ENCODE measurements at regions not wholly inside any gene's neighbourhood (a gene's known extent, or its start where the extent isn't known, plus 50 kb on each side); places are given as distances from the start of the nearest gene placed in this dataset.

- no peaks in the 10 kb centered on the region for H3K36me3 ChIP-seq (ENCODE audit: control insufficient read depth, insufficient read depth, low read length)
- peak overlapping the region; percentile 64 for H3K4me2 ChIP-seq (ENCODE audit: low read length)
- no peaks in the 10 kb centered on the region for H3K79me2 ChIP-seq
- no peaks in the 10 kb centered on the region for H3K27me3 ChIP-seq (ENCODE audit: control insufficient read depth, insufficient read depth, low read length)
- H3K9me3 ChIP-seq (ENCODE audit: control insufficient read depth, low read length) = no peaks in the 10 kb centered on the region
- TF ChIP-seq, protein P1, sequence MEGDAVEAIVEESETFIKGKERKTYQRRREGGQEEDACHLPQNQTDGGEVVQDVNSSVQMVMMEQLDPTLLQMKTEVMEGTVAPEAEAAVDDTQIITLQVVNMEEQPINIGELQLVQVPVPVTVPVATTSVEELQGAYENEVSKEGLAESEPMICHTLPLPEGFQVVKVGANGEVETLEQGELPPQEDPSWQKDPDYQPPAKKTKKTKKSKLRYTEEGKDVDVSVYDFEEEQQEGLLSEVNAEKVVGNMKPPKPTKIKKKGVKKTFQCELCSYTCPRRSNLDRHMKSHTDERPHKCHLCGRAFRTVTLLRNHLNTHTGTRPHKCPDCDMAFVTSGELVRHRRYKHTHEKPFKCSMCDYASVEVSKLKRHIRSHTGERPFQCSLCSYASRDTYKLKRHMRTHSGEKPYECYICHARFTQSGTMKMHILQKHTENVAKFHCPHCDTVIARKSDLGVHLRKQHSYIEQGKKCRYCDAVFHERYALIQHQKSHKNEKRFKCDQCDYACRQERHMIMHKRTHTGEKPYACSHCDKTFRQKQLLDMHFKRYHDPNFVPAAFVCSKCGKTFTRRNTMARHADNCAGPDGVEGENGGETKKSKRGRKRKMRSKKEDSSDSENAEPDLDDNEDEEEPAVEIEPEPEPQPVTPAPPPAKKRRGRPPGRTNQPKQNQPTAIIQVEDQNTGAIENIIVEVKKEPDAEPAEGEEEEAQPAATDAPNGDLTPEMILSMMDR (IDR thresholded peaks at IDR 0.05) = peak; percentile 84
- no peak overlapping the region for H3K9ac ChIP-seq
- H3K4me3 ChIP-seq (ENCODE audit: low read depth, low read length) = peak overlapping the region; percentile 41
- peak overlapping the region; percentile 63 for H3K27ac ChIP-seq
- H3K4me1 ChIP-seq = no peaks in the 10 kb centered on the region
- peak overlapping the region; percentile 85 for H2AFZ ChIP-seq
These were observed 192.6 kb downstream of the KATNAL1 start for GRCh38 chr13:30114571-30115256.

- peak overlapping the region; percentile 63 for H3K27ac ChIP-seq
- H3K4me2 ChIP-seq (ENCODE audit: low read length) = peak overlapping the region; percentile 60
- no peaks in the 10 kb centered on the region for H3K27me3 ChIP-seq (ENCODE audit: control insufficient read depth, insufficient read depth, low read length)
- peak overlapping the region; percentile 41 for H3K4me3 ChIP-seq (ENCODE audit: low read depth, low read length)
- TF ChIP-seq, protein P1 (IDR thresholded peaks at IDR 0.05) = no peak
- no peaks in the 10 kb centered on the region for H3K9me3 ChIP-seq (ENCODE audit: control insufficient read depth, low read length)
- no peak overlapping the region for H3K9ac ChIP-seq
- no peaks in the 10 kb centered on the region for H3K79me2 ChIP-seq
- H3K36me3 ChIP-seq (ENCODE audit: control insufficient read depth, insufficient read depth, low read length) = no peaks in the 10 kb centered on the region
- peak overlapping the region; percentile 85 for H2AFZ ChIP-seq
- no peaks in the 10 kb centered on the region for H3K4me1 ChIP-seq
These were observed 193.3 kb downstream of the KATNAL1 start for GRCh38 chr13:30113983-30114570.

GRCh38 chr13:30113551-30113950 is 193.8 kb downstream of the KATNAL1 start:
- no peak overlapping the region for H3K27ac ChIP-seq
- H3K9ac ChIP-seq = no peak overlapping the region

DNA sequence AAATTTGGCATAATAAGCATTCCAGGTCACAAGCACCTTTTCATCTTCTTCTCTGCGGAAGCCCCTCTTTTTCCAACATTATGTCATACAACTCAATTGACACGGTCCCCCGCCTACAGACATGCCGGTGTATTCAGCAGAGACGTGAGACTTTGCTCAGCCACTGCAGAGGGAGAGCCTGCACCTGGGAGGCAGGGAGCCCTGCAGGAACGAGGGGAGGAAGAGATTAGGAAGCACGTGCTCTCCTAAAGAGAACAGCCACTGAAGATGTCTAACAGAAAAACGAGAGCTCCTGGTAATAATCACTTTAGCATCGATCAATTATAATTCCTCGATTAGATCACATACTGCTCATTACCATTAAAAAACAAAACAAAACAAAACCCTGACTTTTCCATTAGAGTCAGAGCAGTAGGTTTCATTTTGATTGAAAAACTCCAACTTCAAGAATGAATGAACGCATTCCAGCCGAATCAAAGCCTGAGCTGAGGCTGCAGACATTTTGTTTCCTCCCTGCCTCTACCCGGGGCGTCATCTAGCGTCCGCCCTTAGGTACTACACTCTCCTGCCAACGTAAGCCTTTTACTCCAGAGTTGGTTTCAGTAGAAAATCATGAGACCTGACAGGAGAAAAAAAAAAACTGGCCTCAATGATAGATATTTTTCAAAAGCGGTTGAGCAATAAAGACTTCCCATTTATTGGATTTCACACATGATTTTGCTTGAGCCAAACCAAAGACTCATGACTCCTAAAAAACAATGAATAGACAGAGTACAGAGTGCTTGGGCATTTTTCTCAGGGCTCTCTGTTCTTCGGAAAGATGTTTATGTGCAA is 194.5 kb downstream of the KATNAL1 start:
- H3K79me2 ChIP-seq = no peaks in the 10 kb centered on the region
- no peak overlapping the region for H3K27ac ChIP-seq
- H3K9ac ChIP-seq = no peak overlapping the region
- peak overlapping the region; percentile 18 for H3K4me2 ChIP-seq (ENCODE audit: low read length)
- H3K4me1 ChIP-seq = no peaks in the 10 kb centered on the region
- TF ChIP-seq, protein P1 (IDR thresholded peaks at IDR 0.05) = peak; percentile 95
- H3K36me3 ChIP-seq (ENCODE audit: control insufficient read depth, insufficient read depth, low read length) = no peaks in the 10 kb centered on the region
- H3K27me3 ChIP-seq (ENCODE audit: control insufficient read depth, insufficient read depth, low read length) = no peaks in the 10 kb centered on the region
- no peak overlapping the region for H3K4me3 ChIP-seq (ENCODE audit: low read depth, low read length)
- peak overlapping the region; percentile 27 for H2AFZ ChIP-seq
- no peaks in the 10 kb centered on the region for H3K9me3 ChIP-seq (ENCODE audit: control insufficient read depth, low read length)

More at GRCh38 chr13:30113551-30113950, 193.8 kb downstream of the KATNAL1 start:
- H3K9me3 ChIP-seq (ENCODE audit: control insufficient read depth, low read length) = no peaks in the 10 kb centered on the region
- no peaks in the 10 kb centered on the region for H3K4me1 ChIP-seq
- H3K79me2 ChIP-seq = no peaks in the 10 kb centered on the region
- no peaks in the 10 kb centered on the region for H3K27me3 ChIP-seq (ENCODE audit: control insufficient read depth, insufficient read depth, low read length)
- H3K36me3 ChIP-seq (ENCODE audit: control insufficient read depth, insufficient read depth, low read length) = no peaks in the 10 kb centered on the region
- no peak overlapping the region for H2AFZ ChIP-seq
- TF ChIP-seq, protein P1 (IDR thresholded peaks at IDR 0.05) = no peak
- no peak overlapping the region for H3K4me2 ChIP-seq (ENCODE audit: low read length)
- H3K4me3 ChIP-seq (ENCODE audit: low read depth, low read length) = no peak overlapping the region

All from parathyroid adenoma (tissue), 2 donors.